Heart left ventricle (tissue), 16 donors: ENCODE measurements at regions not wholly inside any gene's neighbourhood (a gene's known extent, or its start where the extent isn't known, plus 50 kb on each side); places are given as distances from the start of the nearest gene placed in this dataset.

Experiments
- ATAC-seq, 4 donors: fragments of 200-7000 bp; cut with Tn5 transposase; one replicate each; pipeline ENCODE4 v1.9.1; 2020 to 2022; ENCODE audit warnings: moderate library complexity in 4 of 4, mild to moderate bottlenecking in 3 of 4, moderate number of reproducible peaks in 1 of 4
- DNase-seq, 5 donors: peaks; one replicate each; pipeline ENCODE4 v3.0.0-alpha.2; 2020
- H3K27ac ChIP-seq, 12 donors: fragments of 200-600 bp; sonication (generic) in 4 of 12; one replicate each; pipeline versions ENCODE4 v1.5.0 to v1.8.0; 2016 to 2022; ENCODE audit warnings: mild to moderate bottlenecking in 2 of 12
- H3K27me3 ChIP-seq, 9 donors: fragments of 200-600 bp; sonication (generic) in 2 of 9; one replicate each; pipeline versions ENCODE4 v1.5.1 to v1.8.0; 2016 to 2022; ENCODE audit warnings: mild to moderate bottlenecking in 3 of 9
- H3K36me3 ChIP-seq, 9 donors: fragments of 200-600 bp; sonication (generic) in 2 of 9; one replicate each; pipeline versions ENCODE4 v1.5.0 to v1.8.0; 2018 to 2022; ENCODE audit warnings: mild to moderate bottlenecking in 2 of 9
- H3K4me1 ChIP-seq, 12 donors: fragments of 200-600 bp; sonication (generic) in 4 of 12; one replicate each; pipeline versions ENCODE4 v1.5.0 to v1.8.0; 2016 to 2022; ENCODE audit warnings: mild to moderate bottlenecking in 3 of 12
- H3K4me3 ChIP-seq, 12 donors: fragments of 200-600 bp; sonication (generic) in 4 of 12; one replicate each; pipeline versions ENCODE4 v1.5.0 to v1.8.0; 2017 to 2022; ENCODE audit warnings: mild to moderate bottlenecking in 9 of 12, moderate library complexity in 4 of 12
- H3K9me3 ChIP-seq, 12 donors: fragments of 200-600 bp; sonication (generic) in 4 of 12; one replicate each; pipeline versions ENCODE4 v1.5.0 to v1.8.0; 2016 to 2022; ENCODE audit warnings: mild to moderate bottlenecking in 1 of 12
- POLR2A ChIP-seq, 2 donors: fragments of 450-650 bp; IDR thresholded peaks; one replicate each; pipeline ENCODE4 v1.6.1; 2017; ENCODE audit warnings: antibody characterized with exemption in 2 of 2, mild to moderate bottlenecking in 2 of 2, moderate library complexity in 2 of 2
- WGBS, 4 donors: extraction: QIAGEN DNeasy Blood & Tissue Kit in 2 of 4; methylation state at CpG; one replicate each; pipeline versions ENCODE4 v1.1.5 to v1.1.7; 2013 to 2018; 5-methylcytosine and 5-hydroxymethylcytosine counted together
- intact Hi-C, 10 donors: fragments of 100-400 bp; cut with DNase I; formaldehyde crosslinking; loops; one replicate each; pipeline versions ENCODE4 v1.11.1 to v1.14.2; 2022
- TF ChIP-seq, protein P1 (sequence below), 12 donors: fragments of 200-600 bp; sonication (generic) in 4 of 12; IDR thresholded peaks; one replicate each; pipeline versions ENCODE4 v1.5.0 to v1.8.0; 2018 to 2022; ENCODE audit warnings: antibody characterized with exemption in 12 of 12, mild to moderate bottlenecking in 5 of 12
- donor health status: ischemic (EF 13 %, LVEDD 7.1; RV severe dilation, severe dysfunction).
- donor health status: healthy with polysubstance abuse.
- donor health status: DM: no; HTN: yes; CAD: no.
- donor health status: DM: no; HTN: no; CAD: no.
- donor health status: ischemic (EF 25% LVEDD 6.9; RV normal size, moderate dysfunction).
- donor health status: ischemic (EF 25% LVEDD 5.7; RV mildly dilated, moderate dysfunction).
- donor health status: healthy.
- donor health status: DM: yes; HTN: yes; CAD: no.
- donor health status: ischemic (EF 35%, LVEDD 5.7; RV mildly dilated, moderate dysfunction).
- donor health status: nonischemic (EF 11% LVEDD 7.7; RV severe dilation, severe dysfunction).
- donor health status: DM: yes; HTN: yes; CAD: no.
- donor health status: PGD.
- donor health status: ischemic (EF 29% LVEDD 5.4; RV normal size, mild dysfunction).
- donor health status: nonischemic (EF 23%, LVEDD 6.1; RV moderate dilation, normal function).

DNA sequence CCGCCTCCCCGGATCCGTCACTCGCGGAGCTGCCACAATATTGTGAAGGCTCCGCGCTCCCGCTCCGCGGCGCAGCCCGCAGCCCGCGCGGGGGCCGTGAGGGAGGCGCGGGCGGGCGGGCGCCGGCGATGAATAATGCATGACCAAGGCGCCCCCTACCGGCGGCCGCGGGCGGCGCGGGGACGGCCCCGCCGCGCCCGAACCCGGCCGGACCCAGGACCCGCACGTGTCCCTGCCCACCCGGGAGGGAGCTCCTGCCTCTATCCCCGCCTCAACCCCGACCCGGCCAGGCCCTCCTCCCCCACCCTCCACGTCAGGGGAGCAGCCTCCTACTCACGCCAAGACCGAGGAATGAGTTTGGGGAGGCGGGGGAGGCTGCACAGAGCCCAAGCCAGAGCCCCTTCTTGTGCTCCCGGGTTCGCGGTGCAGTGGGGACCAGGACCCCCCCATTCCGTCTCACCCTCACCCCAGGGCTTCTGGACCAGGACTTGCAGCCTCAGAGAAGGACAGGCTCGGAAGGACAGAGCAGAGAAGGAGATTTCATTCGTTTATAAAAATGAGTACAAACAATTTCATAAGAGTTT is 70.8 kb upstream of the CASZ1 start:
- Histone ChIP-seq H3K4me3 (peak overlapping the region in 11 of 12 donors; percentile 18 to 61 (median 49)), H3K36me3 (no peaks in the 10 kb centered on the region), H3K27me3 (peaks cover 0 to 67% (median 13%) of the 10 kb centered on the region in 9 donors), H3K27ac (peak overlapping the region in 2 of 12 donors; percentile 23 to 65), H3K4me1 (peaks cover 0 to 35% (median 13%) of the 10 kb centered on the region in 12 donors), H3K9me3 (no peaks in the 10 kb centered on the region)
- 3 to 6% (median 4%) methylated on average over 5 to 54 of the region's 54 CpGs for WGBS, 4 donors
- intact Hi-C loops, result loop anchor here (1.0 to 10.0 kb wide), 17 partner anchors 72 to 370 kb away; partner anchors contain the start of gene CASZ1 (in 2 of the 10)
- ATAC-seq, result peak in 3 of 4 donors; percentile 38 to 81 (median 77)
- DNase-seq, result peak; percentile 42 to 77 (median 57)
- no peak for TF ChIP-seq POLR2A (IDR thresholded peaks at IDR 0.05)
- TF ChIP-seq, protein P1, sequence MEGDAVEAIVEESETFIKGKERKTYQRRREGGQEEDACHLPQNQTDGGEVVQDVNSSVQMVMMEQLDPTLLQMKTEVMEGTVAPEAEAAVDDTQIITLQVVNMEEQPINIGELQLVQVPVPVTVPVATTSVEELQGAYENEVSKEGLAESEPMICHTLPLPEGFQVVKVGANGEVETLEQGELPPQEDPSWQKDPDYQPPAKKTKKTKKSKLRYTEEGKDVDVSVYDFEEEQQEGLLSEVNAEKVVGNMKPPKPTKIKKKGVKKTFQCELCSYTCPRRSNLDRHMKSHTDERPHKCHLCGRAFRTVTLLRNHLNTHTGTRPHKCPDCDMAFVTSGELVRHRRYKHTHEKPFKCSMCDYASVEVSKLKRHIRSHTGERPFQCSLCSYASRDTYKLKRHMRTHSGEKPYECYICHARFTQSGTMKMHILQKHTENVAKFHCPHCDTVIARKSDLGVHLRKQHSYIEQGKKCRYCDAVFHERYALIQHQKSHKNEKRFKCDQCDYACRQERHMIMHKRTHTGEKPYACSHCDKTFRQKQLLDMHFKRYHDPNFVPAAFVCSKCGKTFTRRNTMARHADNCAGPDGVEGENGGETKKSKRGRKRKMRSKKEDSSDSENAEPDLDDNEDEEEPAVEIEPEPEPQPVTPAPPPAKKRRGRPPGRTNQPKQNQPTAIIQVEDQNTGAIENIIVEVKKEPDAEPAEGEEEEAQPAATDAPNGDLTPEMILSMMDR (IDR thresholded peaks at IDR 0.05), result peak; percentile 26 to 96 (median 78)

DNA sequence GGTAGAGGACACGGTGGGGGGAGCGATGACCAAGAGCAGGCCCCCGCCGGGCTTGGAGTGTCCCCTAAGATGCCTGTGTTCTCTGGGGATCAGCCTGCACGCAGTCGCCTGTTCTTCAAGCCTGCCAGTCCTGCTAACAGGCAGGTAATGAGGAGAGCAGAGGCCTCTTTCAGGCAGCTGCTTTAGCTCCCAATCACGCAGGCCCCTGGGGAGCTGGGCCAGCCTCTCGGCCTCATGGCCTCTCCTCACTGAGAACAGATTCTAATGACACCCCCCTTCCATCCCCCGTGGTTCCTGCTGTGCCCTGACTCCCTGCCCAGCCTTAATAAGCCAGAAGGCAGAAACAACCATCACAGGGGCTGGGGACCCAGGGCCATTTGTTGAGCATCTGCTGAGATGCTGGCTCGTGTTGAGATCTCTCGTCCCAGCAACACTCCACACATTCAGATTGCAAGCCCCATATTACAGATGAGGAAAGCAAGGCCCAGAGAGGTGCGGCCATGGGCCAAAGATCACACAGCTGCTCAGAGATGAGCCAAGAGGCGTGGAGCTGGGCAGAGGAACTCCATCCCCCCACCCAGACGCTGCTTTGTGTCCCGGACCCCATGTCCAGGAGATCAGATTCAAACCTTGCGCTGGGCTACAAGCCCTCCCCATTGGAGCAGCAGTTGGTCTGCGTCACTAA is 71.6 kb upstream of the CASZ1 start:
- ATAC-seq (no peak), DNase-seq (no peak)
- intact Hi-C loops, result loop anchor here (1.0 to 10.0 kb wide), 17 partner anchors 73 to 371 kb away; partner anchors contain the start of gene CASZ1 (in 2 of the 10)
- Histone ChIP-seq H3K4me1 (peaks cover 0 to 28% (median 13%) of the 10 kb centered on the region in 12 donors), H3K4me3 (no peak overlapping the region), H3K9me3 (no peaks in the 10 kb centered on the region), H3K36me3 (no peaks in the 10 kb centered on the region), H3K27ac (no peak overlapping the region), H3K27me3 (peaks cover 0 to 63% (median 13%) of the 10 kb centered on the region in 9 donors)
- WGBS, 4 donors, result 63 to 71% (median 64%) methylated on average over 14 to 17 of the region's 17 CpGs
- TF ChIP-seq, protein P1 (IDR thresholded peaks at IDR 0.05), result no peak
- TF ChIP-seq POLR2A (IDR thresholded peaks at IDR 0.05), result no peak

DNA sequence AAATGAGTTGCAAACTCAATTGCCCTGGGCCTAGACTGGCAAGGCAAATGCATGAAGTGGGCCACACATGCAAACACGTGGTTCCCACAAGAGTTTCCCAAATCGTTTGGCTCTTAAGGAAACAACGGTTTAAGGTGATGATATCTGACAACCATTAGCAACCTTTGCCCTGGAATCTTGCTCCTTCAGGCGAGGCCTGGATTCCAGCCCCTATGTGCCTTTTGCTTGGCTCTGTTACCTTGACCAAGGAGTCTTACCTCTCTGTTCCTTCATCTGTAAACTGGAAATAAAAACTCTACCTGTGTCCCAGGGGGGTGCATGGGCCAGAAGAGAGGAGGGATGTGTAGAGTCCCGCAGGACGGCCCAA is 72.1 kb upstream of the CASZ1 start:
- 67 to 71% (median 69%) methylated on average over 6 of the region's 6 CpGs for WGBS, 4 donors
- no peak overlapping the region for H3K27ac ChIP-seq
- H3K36me3 ChIP-seq, result no peaks in the 10 kb centered on the region
- peaks cover 0 to 61% (median 13%) of the 10 kb centered on the region in 9 donors for H3K27me3 ChIP-seq
- ATAC-seq (no peak), DNase-seq (no peak)
- no peak overlapping the region for H3K4me3 ChIP-seq
- intact Hi-C loops, result loop anchor here (5.0 to 10.0 kb wide), 15 partner anchors 74 to 371 kb away; partner anchors contain the start of gene CASZ1 (in 2 of the 10)
- TF ChIP-seq, protein P1 (IDR thresholded peaks at IDR 0.05), result no peak
- no peak for TF ChIP-seq POLR2A (IDR thresholded peaks at IDR 0.05)
- H3K9me3 ChIP-seq, result no peaks in the 10 kb centered on the region
- peaks cover 0 to 22% (median 13%) of the 10 kb centered on the region in 12 donors for H3K4me1 ChIP-seq

DNA sequence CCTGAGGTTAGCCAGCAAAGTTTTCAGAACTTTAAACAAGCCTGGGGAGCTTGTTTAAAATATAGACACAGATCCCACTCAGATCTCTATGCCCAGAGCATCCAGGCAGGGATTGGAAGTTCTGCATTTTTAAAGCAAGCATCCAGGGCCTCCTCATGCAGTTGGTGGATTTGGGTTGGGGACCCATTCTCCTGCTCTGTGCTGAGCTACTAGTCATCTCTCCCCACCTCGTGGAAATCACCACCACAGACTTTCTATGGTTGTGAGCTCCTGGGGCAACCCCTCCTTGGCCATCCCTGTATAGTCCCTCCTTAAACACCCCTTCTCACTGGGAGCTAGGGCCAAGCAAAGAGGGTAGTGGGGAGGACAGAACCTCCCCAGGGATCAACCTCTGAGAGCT is 73.5 kb upstream of the CASZ1 start:
- intact Hi-C loops, result loop anchor here (5.0 to 10.0 kb wide), 15 partner anchors 75 to 373 kb away; partner anchors contain the start of gene CASZ1 (in 2 of the 10)
- Histone ChIP-seq H3K36me3 (no peaks in the 10 kb centered on the region), H3K4me1 (peaks cover 0 to 16% (median 12%) of the 10 kb centered on the region in 12 donors)

More for the DNA sequence above, 73.5 kb upstream of the CASZ1 start:
- no peak overlapping the region for H3K27ac ChIP-seq
- peaks cover 0 to 53% (median 13%) of the 10 kb centered on the region in 9 donors for H3K27me3 ChIP-seq
- DNase-seq (no peak), ATAC-seq (no peak)
- WGBS, 4 donors, result 50 to 75% (median 61%) methylated on average over 1 of the region's 1 CpG
- no peaks in the 10 kb centered on the region for H3K9me3 ChIP-seq
- TF ChIP-seq, protein P1 (IDR thresholded peaks at IDR 0.05), result no peak
- TF ChIP-seq POLR2A (IDR thresholded peaks at IDR 0.05), result no peak
- H3K4me3 ChIP-seq, result no peak overlapping the region
